HepG2 (cell line): ENCODE measurements at regions not wholly inside any gene's neighbourhood (a gene's known extent, or its start where the extent isn't known, plus 50 kb on each side); places are given as distances from the start of the nearest gene placed in this dataset.

ENCODE experiments used
- IRF2 ChIP-seq: IDR thresholded peaks from 2 replicates; pipeline ENCODE4 v1.6.1; 2018; ENCODE audit warnings: missing genetic modification reagents, missing compliant biosample characterization
- ISX ChIP-seq: sonication (generic); formaldehyde crosslinking; conservative IDR thresholded peaks from 2 replicates; pipeline ENCODE4 v1.5.0; 2020; ENCODE audit warnings: missing genetic modification reagents
- MAFK ChIP-seq, 2 experiments: IDR thresholded peaks in 1 of 2; conservative IDR thresholded peaks in 1 of 2; 2 replicates each; pipeline ENCODE4 v1.6.1; 2011; ENCODE audit warnings: improper control_type of control experiment in 2 of 2, low read length in 2 of 2
- MXD1 ChIP-seq: sonication (generic); formaldehyde crosslinking; IDR thresholded peaks from 2 replicates; pipeline ENCODE4 v1.4.0; 2020; ENCODE audit warnings: mild to moderate bottlenecking, missing genetic modification reagents
- PATZ1 ChIP-seq: sonication (generic); formaldehyde crosslinking; IDR thresholded peaks from 2 replicates; pipeline ENCODE4 v1.4.0; 2020; ENCODE audit warnings: missing genetic modification reagents
- SALL1 ChIP-seq: sonication (generic); formaldehyde crosslinking; IDR thresholded peaks from 2 replicates; pipeline ENCODE4 v1.8.0; 2022; ENCODE audit warnings: mild to moderate bottlenecking, missing genetic modification reagents
- SETDB1 ChIP-seq: sonication (generic); formaldehyde crosslinking; IDR thresholded peaks from 2 replicates; pipeline ENCODE4 v1.5.1; 2020; ENCODE audit warnings: missing genetic modification reagents, mild to moderate bottlenecking, borderline replicate concordance
- SNAPC2 ChIP-seq: sonication (generic); formaldehyde crosslinking; IDR thresholded peaks from 2 replicates; pipeline ENCODE4 v1.8.1; 2022; ENCODE audit warnings: mild to moderate bottlenecking, missing genetic modification reagents
- SOX5 ChIP-seq: IDR thresholded peaks from 2 replicates; pipeline ENCODE4 v1.6.1; 2016; ENCODE audit warnings: borderline replicate concordance
- TFAP4 ChIP-seq: sonication (generic); IDR thresholded peaks from 2 replicates; pipeline ENCODE4 v1.6.1; 2016; ENCODE audit warnings: low read depth, borderline replicate concordance
- ZBTB40 ChIP-seq, 2 experiments: fragments of 450-650 bp in 1 of 2; sonication (generic) in 1 of 2; formaldehyde crosslinking in 1 of 2; IDR thresholded peaks; 2 replicates each; pipeline versions ENCODE4 v1.6.1 to v1.8.0; 2016 to 2022; ENCODE audit warnings: antibody characterized with exemption in 1 of 2, mild to moderate bottlenecking in 1 of 2, missing genetic modification reagents in 1 of 2
- ZNF362 ChIP-seq: sonication (generic); formaldehyde crosslinking; IDR thresholded peaks from 2 replicates; pipeline ENCODE4 v1.4.0; 2020; ENCODE audit warnings: missing genetic modification reagents, mild to moderate bottlenecking, borderline replicate concordance
- ZNF615 ChIP-seq: sonication (generic); formaldehyde crosslinking; IDR thresholded peaks from 2 replicates; pipeline ENCODE4 v1.5.0; 2020; ENCODE audit warnings: mild to moderate bottlenecking, missing genetic modification reagents, borderline replicate concordance
- ZNF773 ChIP-seq: sonication (generic); formaldehyde crosslinking; IDR thresholded peaks from 2 replicates; pipeline ENCODE4 v1.4.0; 2020; ENCODE audit warnings: missing genetic modification reagents, borderline replicate concordance
- ZNF788 ChIP-seq: sonication (generic); formaldehyde crosslinking; IDR thresholded peaks from 2 replicates; pipeline ENCODE4 v1.5.0; 2020; ENCODE audit warnings: mild to moderate bottlenecking, missing genetic modification reagents, borderline replicate concordance

GRCh38 chr16:50437769-50438437, 69.1 kb upstream of the BRD7 start (continued):
- 0 out of 2 replicates have a peak, but pooled peaks have one; percentile 26 for TF ChIP-seq ZNF362 (CRISPR knock-in tag)
- TF ChIP-seq SALL1 (CRISPR knock-in tag): peak; percentile 47
- TF ChIP-seq ZNF788 (CRISPR knock-in tag): peak; percentile 63; the same call in 1 of the 2 replicates
- peak; percentile 98 for TF ChIP-seq SOX5 (CRISPR knock-in tag)
- TF ChIP-seq SETDB1 (CRISPR knock-in tag): no peak
- TF ChIP-seq MAFK (conservative IDR thresholded peaks at IDR 0.05 in 1 of 2, IDR thresholded peaks at IDR 0.05 in 1 of 2; ENCODE audit: low read length in 2 of 2): 0 out of 4 replicates have a peak, but pooled peaks of 1 of the 2 experiments have one; percentile 21
- TF ChIP-seq PATZ1 (CRISPR knock-in tag): peak; percentile 56; the same call in 1 of the 2 replicates
- no peak for TF ChIP-seq ZNF615 (CRISPR knock-in tag)
- TF ChIP-seq ISX: no peak
- TF ChIP-seq MXD1 (CRISPR knock-in tag): no peak
- TF ChIP-seq TFAP4: peak; percentile 44; the same call in 1 of the 2 replicates
- TF ChIP-seq ZBTB40 (IDR thresholded peaks at IDR 0.05): no peak
- 0 out of 2 replicates have a peak, but pooled peaks have one; percentile 50 for TF ChIP-seq ZBTB40 (CRISPR knock-in tag; IDR thresholded peaks at IDR 0.05)
- TF ChIP-seq IRF2: no peak
- no peak for TF ChIP-seq SNAPC2 (CRISPR knock-in tag)
- TF ChIP-seq ZNF773 (CRISPR knock-in tag): no peak
